ENCODE measurements at regions not wholly inside any gene's neighbourhood (a gene's known extent, or its start where the extent isn't known, plus 50 kb on each side); places are given as distances from the start of the nearest gene placed in this dataset.
"Not testable (repeated sequence)": the region's sequence is repeated elsewhere in the genome, so short reads cannot be mapped to it uniquely, and the experiment has no call there.

DNA sequence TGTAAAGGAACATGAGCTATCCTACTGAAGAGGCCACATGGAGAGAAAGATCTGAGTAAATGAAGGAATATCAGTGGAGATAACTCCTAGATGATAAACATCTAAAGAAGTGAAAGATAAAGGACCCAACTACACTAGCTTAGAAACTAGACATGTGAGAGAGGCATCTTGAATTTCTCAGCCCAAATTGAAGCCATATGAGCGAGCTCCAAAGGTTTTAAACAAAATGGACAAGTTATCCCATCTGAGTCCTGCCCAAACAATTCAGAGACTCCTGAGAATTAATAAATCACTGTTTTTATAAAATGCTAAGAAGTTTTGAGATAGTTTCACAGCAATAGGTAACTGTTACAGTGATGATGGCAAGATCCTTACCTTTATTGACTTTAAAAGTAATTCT is 438.9 kb downstream of the NAV3 start:
- TF ChIP-seq, protein P1, sequence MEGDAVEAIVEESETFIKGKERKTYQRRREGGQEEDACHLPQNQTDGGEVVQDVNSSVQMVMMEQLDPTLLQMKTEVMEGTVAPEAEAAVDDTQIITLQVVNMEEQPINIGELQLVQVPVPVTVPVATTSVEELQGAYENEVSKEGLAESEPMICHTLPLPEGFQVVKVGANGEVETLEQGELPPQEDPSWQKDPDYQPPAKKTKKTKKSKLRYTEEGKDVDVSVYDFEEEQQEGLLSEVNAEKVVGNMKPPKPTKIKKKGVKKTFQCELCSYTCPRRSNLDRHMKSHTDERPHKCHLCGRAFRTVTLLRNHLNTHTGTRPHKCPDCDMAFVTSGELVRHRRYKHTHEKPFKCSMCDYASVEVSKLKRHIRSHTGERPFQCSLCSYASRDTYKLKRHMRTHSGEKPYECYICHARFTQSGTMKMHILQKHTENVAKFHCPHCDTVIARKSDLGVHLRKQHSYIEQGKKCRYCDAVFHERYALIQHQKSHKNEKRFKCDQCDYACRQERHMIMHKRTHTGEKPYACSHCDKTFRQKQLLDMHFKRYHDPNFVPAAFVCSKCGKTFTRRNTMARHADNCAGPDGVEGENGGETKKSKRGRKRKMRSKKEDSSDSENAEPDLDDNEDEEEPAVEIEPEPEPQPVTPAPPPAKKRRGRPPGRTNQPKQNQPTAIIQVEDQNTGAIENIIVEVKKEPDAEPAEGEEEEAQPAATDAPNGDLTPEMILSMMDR (conservative IDR thresholded peaks at IDR 0.05; ENCODE audit: low read depth, low read length): no peak
- no peak overlapping the region for H3K4me3 ChIP-seq (ENCODE audit: low read depth, low read length)
- DNase-seq (ENCODE audit: low read depth): no peak

DNA sequence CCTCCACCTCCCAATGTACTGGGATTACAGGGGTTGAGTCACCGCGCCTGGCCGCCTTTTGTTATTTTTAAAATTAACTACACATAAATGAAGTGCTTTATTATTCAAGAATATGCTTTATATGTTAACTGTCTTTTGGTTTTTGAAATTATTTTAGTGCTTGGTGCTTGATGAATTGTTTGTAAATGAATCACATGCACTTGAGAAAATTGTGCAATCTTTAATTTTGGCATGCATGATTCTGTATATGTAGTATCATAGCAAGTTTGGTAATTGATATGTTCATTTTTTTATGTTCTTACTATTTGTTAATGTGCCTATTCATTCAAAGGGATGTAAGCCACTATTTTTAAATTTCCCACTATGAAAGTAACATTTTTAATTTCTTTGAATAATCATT is 440.9 kb downstream of the NAV3 start:
- TF ChIP-seq, protein P1 (conservative IDR thresholded peaks at IDR 0.05; ENCODE audit: low read depth, low read length): no peak
- no peak overlapping the region for H3K4me3 ChIP-seq (ENCODE audit: low read depth, low read length)
- no peak for DNase-seq (ENCODE audit: low read depth)

DNA sequence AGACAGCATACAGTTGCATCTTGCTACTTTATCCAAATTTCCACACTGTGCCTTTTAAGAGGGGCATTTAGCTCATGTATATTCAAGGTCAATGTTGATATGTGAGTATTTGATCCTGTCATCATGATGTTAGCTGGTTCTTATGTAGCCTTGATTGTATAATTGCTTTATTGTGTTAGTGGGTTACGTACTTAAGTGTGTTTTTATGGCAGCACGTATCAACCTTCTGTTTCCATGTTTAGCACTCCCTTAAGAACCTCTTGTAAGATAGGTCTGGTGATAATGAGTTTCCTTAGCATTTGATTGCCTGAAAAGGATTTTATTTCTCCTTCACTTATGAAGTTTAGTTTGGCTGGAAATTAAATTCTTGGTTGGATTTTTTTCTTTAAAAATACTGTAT is 445.2 kb downstream of the NAV3 start:
- no peak for DNase-seq (ENCODE audit: low read depth)
- H3K4me3 ChIP-seq (ENCODE audit: low read depth, low read length): no peak overlapping the region
- TF ChIP-seq, protein P1 (conservative IDR thresholded peaks at IDR 0.05; ENCODE audit: low read depth, low read length): no peak

DNA sequence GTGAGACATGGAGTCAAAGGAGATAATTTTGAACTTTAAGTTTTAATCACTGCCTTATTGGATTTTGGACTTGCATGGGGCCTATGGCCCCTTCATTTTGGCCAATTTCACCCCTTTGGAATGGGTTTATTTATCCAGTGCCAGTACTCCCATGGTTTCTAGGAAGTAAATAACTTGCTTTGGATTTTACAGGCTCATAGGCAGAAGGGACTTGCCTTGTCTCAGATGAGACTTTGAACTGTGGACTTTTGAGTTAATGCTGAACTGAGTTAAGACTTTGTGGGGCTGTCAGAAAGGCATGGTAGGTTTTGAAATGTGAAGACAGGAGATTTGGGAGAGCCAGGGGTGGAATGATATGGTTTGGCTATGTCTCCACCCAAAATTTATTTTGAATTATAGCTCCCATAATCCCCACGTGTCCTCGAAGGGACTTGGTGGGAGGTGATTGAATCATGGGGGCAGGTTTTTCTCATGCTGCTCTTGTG is 448.1 kb downstream of the NAV3 start:
- DNase-seq (ENCODE audit: low read depth): no peak
- TF ChIP-seq, protein P1 (conservative IDR thresholded peaks at IDR 0.05; ENCODE audit: low read depth, low read length): no peak
- no peak overlapping the region for H3K4me3 ChIP-seq (ENCODE audit: low read depth, low read length)

DNA sequence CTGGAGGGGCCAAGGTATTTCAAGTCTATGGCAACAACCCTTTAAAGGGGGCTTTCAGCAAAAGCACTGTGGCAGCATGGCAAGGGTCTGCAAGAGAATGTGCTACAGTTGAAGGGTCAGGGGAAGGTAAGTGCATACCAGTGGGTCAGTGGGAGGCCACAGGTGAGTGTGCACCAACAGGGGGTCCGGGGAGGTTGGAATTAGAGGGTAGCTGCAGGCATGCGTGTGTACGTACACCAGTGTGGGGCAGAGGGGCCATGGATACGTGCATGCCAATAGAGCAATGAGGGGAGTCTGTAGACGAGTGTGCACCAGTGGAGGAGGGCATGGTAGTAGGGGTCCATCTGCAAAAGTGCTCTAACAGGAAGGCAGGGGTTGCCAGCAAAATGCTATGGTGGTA is 448.9 kb downstream of the NAV3 start:
- TF ChIP-seq, protein P1 (conservative IDR thresholded peaks at IDR 0.05; ENCODE audit: low read depth, low read length): no peak
- H3K4me3 ChIP-seq (ENCODE audit: low read depth, low read length): no peak overlapping the region
- DNase-seq (ENCODE audit: low read depth): no peak

DNA sequence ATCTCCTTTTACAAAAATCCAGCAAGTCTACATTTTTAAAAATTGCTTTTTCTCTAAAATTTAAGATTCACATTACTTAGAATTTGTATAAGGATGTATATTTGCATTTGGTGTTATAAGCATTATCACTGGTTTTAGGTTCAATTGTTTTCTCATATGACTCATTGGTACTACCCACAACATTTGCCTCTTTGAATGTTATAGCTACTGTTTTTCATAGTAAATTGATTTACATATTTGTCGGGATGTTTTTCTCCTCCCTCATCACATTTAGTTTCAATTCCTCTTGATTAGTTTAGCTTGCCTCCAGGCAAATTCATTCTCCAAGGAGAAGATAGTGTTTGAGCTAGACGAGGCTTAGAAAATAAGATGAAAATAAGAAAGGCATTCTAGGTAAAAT is 450.4 kb downstream of the NAV3 start:
- not testable (repeated sequence) for H3K4me3 ChIP-seq (ENCODE audit: low read depth, low read length); DNase-seq (ENCODE audit: low read depth)

DNA sequence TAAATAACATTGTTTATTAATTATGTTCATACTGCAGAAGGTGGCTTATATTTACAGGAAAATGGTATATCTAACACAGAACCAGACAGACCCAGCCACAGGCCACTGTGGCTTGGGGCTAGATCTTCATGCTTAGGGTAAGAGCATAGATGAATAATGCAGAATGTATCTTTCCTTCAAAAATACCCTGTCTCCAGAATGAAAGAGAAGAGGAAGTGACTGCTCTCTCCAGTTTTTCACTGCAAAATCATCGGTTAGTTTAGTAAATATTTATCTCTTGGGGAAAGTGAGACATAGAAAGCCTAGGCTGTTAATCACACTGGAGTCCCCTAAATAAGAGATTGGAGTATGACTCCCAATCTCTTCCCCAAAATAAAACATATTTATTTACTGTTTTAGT is 453.7 kb downstream of the NAV3 start:
- no peak for DNase-seq (ENCODE audit: low read depth)
- no peak overlapping the region for H3K4me3 ChIP-seq (ENCODE audit: low read depth, low read length)
- TF ChIP-seq, protein P1 (conservative IDR thresholded peaks at IDR 0.05; ENCODE audit: low read depth, low read length): no peak
